D721Med (cell line): ENCODE measurements at regions not wholly inside any gene's neighbourhood (a gene's known extent, or its start where the extent isn't known, plus 50 kb on each side); places are given as distances from the start of the nearest gene placed in this dataset.

ENCODE experiments used
- DNase-seq: peaks from one replicate; pipeline ENCODE4 v3.0.0; 2011; ENCODE audit warnings: low spot score; ENCODE audit not compliant: insufficient read length
- FAIRE-seq: peaks from 2 replicates; lab custom pipeline; 2011; peaks lifted over from hg19 to GRCh38; lab: Jason Lieb, UNC
- CTCF ChIP-seq: IDR thresholded peaks from 2 replicates; pipeline ENCODE4 v1.5.1; 2012; ENCODE audit warnings: mild to moderate bottlenecking, control low read depth; ENCODE audit not compliant: insufficient read depth; ENCODE audit errors: missing control alignments

DNA sequence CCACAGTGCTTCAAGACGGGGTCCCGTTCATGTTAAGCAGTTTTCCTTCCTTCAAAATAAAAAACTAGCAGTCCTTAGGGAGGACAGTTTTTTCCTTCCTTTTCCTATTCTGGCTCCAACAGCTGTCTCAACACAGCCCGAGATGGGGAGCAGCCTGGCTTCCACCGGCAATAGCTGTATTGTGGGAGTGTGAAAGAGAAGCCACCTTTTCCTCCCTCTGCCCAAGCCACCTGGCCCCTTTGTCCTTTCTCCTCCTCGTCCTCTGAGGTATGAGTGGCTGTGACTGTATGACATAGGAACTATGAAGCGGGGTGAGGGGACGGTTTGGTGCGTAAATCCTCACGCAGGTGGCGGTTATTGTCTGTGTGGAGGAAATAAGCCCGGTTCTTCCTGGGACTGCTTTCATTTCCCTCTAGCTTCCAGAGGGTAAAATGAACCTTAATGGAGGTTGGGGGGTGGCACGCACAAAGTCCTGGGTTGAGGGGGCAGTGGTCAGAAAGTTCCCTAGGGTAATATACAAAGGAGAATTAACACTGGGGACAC lies 292.0 kb upstream of the DMRT1 start:
- TF ChIP-seq CTCF, result no peak
- FAIRE-seq, result no peak
- DNase-seq, result no peak

DNA sequence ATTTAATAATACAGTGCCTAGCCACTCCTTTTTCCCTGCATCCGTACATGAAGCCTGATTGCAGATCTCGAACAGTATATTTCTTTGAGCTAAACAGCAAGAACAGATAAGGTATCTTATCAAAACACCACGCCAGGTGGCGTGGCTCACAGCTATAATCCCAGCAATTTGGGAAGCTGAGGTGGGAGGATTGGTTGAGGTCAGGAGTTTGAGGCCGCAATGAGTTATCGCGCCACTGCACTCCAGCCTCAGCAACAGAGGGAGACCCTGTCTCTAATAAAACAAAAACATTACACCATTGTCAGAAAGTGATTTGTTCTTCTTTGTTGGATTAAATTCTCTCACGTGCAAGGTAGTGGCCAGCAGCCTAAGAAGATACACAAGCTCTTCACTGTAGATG lies 291.2 kb upstream of the DMRT1 start:
- FAIRE-seq, result no peak
- no peak for DNase-seq
- no peak for TF ChIP-seq CTCF

- no peak for FAIRE-seq
Measured at GRCh38 chr9:551986-552929, 289.2 kb upstream of the DMRT1 start.

GRCh38 chr9:555493-555892 lies 286.0 kb upstream of the DMRT1 start:
- TF ChIP-seq CTCF, result no peak
- no peak for DNase-seq
- FAIRE-seq, result no peak

More at GRCh38 chr9:551986-552929, 289.2 kb upstream of the DMRT1 start:
- no peak for TF ChIP-seq CTCF
- no peak for DNase-seq

GRCh38 chr9:556199-556598 lies 285.3 kb upstream of the DMRT1 start:
- no peak for DNase-seq
- TF ChIP-seq CTCF, result no peak
- FAIRE-seq, result peak; percentile 29

DNA sequence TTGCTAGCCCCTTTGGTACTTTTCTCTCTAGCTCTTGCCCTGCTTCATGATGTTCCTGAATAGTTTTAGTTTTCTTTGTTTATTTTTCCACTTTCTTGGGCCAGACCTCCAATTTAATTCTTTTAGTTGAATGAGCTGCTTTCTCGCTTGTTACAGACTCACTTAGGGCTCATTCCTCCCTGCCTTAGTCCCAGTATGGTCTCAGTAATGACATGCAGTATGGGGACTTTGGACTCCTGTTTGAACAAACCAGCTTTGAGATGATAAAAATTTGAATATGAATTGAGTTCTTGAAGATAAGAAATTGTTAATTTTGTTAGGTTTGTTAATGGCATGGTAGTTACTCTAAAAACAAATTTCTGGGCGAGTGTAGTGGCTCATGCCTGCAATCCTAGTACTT lies 284.8 kb upstream of the DMRT1 start:
- no peak for TF ChIP-seq CTCF
- FAIRE-seq (no peak), DNase-seq (no peak)
